AG10803 (cell line): ENCODE measurements at regions not wholly inside any gene's neighbourhood (a gene's known extent, or its start where the extent isn't known, plus 50 kb on each side); places are given as distances from the start of the nearest gene placed in this dataset.
"Not testable (repeated sequence)": the region's sequence is repeated elsewhere in the genome, so short reads cannot be mapped to it uniquely, and the experiment has no call there.

Experiments used
- DNase-seq: peaks from one replicate; pipeline ENCODE4 v3.0.0; 2010; ENCODE audit warnings: low read depth
- H3K4me3 ChIP-seq: 2 replicates; pipeline ENCODE4 v1.5.1; 2011; ENCODE audit warnings: mild to moderate bottlenecking, low read length, control low read depth
- CTCF ChIP-seq: conservative IDR thresholded peaks from 2 replicates; pipeline ENCODE4 v1.5.1; 2011; ENCODE audit warnings: mild to moderate bottlenecking, low read length, control low read depth, inconsistent platforms

GRCh38 chrX:80572636-80573035 lies 152.4 kb downstream of the TENT5D start:
- no peak overlapping the region for H3K4me3 ChIP-seq
- no peak for TF ChIP-seq CTCF
- no peak for DNase-seq

GRCh38 chrX:80573275-80573674 lies 153.0 kb downstream of the TENT5D start:
- H3K4me3 ChIP-seq: no peak overlapping the region
- DNase-seq: no peak
- TF ChIP-seq CTCF: no peak

- DNase-seq, H3K4me3 ChIP-seq: not testable (repeated sequence)
Measured at GRCh38 chrX:80574486-80575086, 154.3 kb downstream of the TENT5D start.

- TF ChIP-seq CTCF: no peak
- DNase-seq: no peak
- no peak overlapping the region for H3K4me3 ChIP-seq
Measured at GRCh38 chrX:80576267-80576666, 156.0 kb downstream of the TENT5D start.

GRCh38 chrX:80576806-80577533 lies 156.7 kb downstream of the TENT5D start:
- no peak for TF ChIP-seq CTCF
- H3K4me3 ChIP-seq: no peak overlapping the region
- no peak for DNase-seq

GRCh38 chrX:80578517-80579105 lies 158.4 kb downstream of the TENT5D start:
- peak; percentile 4 for DNase-seq
- no peak overlapping the region for H3K4me3 ChIP-seq
- TF ChIP-seq CTCF: peak; percentile 52

- not testable (repeated sequence) for DNase-seq, H3K4me3 ChIP-seq
Measured at GRCh38 chrX:80590992-80591391, 170.7 kb downstream of the TENT5D start.

GRCh38 chrX:80602036-80602860 lies 182.0 kb downstream of the TENT5D start:
- no peak for DNase-seq
- no peak overlapping the region for H3K4me3 ChIP-seq
- no peak for TF ChIP-seq CTCF
